ENCODE measurements at regions not wholly inside any gene's neighbourhood (a gene's known extent, or its start where the extent isn't known, plus 50 kb on each side); places are given as distances from the start of the nearest gene placed in this dataset.

- no peak for DNase-seq
These were observed 496.9 kb upstream of the SUCLG2 start for GRCh38 chr3:68151359-68151758.

GRCh38 chr3:68148447-68148846 lies 494.0 kb upstream of the SUCLG2 start:
- DNase-seq = no peak

GRCh38 chr3:68142441-68142840 lies 488.0 kb upstream of the SUCLG2 start:
- DNase-seq = no peak

GRCh38 chr3:68139897-68140296 lies 485.5 kb upstream of the SUCLG2 start:
- DNase-seq = no peak

DNA sequence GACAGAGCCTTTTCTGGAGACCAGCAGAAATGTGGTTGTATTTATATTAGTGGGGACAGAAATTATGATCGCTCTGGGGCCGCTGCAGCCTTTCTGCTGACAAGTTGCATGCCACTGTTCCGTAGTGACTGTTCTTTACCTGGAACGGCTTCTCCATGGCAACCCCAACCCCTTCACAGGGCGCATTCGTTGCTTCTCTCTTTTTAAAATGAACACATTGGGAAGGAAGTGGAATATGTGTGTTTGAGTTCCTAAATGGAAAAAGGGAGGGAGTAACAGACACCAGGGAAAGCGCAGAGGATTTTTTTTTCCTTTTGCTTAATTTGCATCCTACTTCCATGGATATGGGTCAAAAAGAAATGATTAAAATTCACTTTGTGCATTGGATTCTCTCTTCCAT lies 482.0 kb upstream of the SUCLG2 start:
- no peak for DNase-seq

- no peak for DNase-seq
These were observed 480.7 kb upstream of the SUCLG2 start for GRCh38 chr3:68135067-68135466.

GRCh38 chr3:68129065-68129464 lies 474.7 kb upstream of the SUCLG2 start:
- DNase-seq = no peak

DNA sequence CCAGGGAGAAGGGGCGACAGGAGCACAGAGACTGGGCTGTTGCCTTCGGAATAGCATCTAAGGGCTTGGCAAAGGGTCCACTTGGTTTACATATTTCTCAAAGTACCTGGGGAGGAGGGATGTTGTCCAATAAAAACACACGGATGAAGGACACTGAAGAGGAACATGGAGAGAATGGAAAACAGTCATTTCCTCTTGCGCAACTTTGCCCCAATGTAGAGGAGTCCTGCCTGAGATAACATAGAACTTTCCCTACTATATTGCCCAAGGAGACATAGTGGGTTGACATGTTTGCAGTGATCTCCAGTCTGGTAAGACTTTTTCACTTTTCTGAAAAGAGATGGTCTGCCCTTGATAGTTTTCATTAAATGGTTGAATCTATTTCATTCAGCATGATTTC lies 468.8 kb upstream of the SUCLG2 start:
- no peak for DNase-seq

GRCh38 chr3:68121287-68121686 lies 466.9 kb upstream of the SUCLG2 start:
- DNase-seq = no peak

- no peak for DNase-seq
These were observed 462.2 kb upstream of the SUCLG2 start for GRCh38 chr3:68116580-68116979.

- DNase-seq = no peak
These were observed 449.4 kb upstream of the SUCLG2 start for GRCh38 chr3:68103811-68104210.

DNA sequence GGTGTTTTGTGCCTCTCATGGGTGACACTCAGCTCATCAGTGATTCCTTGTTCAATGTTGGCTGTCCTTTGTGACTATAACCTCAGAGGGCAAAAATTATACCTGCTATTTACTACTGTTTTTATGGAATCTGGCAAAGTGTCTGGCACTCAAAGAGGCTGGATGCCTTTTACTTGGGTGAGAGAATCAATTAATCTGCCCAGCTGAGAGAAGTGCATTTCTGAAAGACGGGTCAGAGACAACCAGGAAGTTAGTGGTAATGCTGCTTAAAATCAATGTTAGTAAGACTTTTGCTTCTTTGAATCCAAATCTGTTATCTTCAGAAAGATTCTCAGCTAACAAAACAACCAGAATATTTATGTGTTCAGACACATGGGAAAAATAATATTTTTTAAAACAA lies 436.2 kb upstream of the SUCLG2 start:
- DNase-seq = no peak

DNA sequence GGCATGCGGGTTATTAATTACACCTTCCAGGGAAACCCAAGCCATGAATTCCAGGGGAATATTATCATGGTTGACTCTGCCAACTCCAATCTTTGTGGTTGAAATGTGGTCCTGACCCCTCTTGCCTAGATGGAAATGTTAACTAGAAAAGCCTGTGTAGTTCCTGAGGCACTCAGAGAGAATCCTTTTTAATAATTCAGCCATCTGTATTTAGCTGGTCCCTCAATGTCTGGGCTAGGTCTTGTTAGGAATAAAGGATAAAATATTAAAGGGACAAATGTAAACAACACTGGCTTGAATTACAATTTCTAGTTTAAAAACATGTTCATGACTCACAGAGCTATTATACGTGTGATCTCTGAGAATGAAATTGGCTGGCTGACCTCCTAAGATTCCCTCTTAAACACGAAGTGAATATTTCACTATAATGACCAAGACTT lies 435.2 kb upstream of the SUCLG2 start:
- no peak for DNase-seq

DNA sequence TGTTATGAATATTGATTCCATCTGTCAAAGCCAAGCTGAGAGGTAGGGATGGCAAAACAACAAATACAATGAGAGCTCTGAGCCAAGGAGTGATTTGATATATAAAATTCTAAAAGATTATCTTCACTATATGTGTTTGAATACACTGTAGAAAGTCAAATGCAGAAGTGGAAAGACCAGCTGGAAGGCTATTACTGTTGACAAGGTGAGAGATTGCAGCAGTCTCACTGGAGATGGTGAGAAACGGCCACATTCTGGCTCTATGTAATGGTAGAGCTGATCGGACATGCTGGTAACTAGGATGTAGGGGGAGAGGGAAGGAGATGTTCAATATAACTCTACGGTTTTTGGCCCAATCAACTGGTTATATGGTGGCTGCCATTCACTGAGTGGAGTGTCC lies 434.2 kb upstream of the SUCLG2 start:
- DNase-seq = no peak

GRCh38 chr3:68088216-68088615 lies 433.8 kb upstream of the SUCLG2 start:
- no peak for DNase-seq

DNA sequence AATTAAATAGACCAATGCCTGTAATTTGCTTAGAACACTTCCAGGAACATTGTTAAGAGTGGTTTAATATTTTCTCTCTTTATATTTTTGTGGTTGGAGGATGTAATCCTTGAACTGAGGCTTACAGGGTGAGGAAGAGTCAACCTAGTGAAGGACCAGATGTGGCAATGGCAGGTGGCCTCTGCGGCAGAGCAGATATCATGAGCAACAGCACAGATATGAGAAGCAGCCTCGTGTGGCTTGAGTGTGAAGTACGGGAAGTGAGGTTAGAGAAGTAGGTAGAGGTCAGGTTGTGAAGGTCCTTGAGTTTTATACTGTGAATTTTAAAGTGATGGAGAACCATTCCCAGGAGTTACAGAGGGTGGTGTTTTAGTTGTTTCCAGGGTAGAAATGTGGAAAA lies 417.6 kb upstream of the SUCLG2 start:
- no peak for DNase-seq

GRCh38 chr3:68070186-68070585 lies 415.8 kb upstream of the SUCLG2 start:
- no peak for DNase-seq

DNA sequence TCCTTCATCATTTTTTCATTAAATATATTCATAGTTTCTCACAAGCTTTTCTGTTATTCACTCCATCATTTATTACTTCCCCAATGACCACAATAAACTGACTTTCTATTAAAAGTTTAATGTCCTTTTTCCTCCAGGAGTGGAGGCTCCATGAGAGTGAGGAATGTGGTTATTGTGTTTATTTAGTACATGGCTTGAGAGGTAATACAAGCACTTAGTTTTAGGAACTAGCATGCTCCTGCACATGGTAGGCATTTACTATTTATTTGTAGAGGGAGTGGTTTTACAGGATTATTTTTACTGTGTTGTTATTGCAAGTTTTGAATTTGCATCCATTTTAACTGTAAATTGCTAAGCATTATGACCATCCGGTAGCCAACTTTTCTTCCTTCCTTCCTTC lies 412.9 kb upstream of the SUCLG2 start:
- DNase-seq = no peak

DNA sequence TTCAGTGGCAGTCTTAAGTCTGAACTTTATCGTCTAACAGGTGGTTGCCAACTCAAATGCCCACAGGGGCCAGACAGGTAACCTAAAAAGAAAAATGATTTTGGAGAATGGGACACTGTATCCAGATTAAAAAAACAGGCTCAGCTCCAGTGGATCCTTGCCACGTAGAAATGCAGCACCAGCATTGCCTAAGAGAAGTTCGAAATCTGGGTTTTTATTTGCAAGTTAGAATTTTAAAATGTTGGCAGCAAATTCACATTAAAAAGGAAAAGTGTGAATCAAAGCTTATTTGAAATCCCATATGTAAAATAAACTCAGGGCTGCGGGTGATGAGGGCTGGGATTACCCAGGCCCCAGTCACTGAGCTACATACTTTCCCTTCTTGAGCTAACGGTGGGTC lies 408.5 kb upstream of the SUCLG2 start:
- DNase-seq = no peak

DNA sequence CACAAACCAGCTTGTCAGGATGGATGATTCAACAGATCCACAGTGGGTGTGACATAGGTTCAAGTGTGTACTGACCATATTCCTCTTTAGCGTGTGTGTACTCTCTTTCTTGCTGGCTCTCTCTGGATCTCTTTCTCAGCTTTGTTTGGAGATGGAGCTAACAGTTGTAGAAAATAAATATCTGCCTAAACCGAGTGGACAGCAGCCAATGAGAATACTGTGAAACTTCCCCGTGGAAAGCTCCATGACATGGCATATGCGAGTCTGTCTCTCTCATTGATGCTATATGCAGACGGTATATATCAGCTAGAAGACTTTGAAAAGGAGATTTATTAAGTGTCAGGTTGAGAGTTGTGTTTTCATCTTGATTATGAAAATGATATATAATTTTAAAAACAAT lies 406.5 kb upstream of the SUCLG2 start:
- DNase-seq = no peak

- DNase-seq = no peak
These were observed 405.8 kb upstream of the SUCLG2 start for GRCh38 chr3:68060191-68060590.

DNA sequence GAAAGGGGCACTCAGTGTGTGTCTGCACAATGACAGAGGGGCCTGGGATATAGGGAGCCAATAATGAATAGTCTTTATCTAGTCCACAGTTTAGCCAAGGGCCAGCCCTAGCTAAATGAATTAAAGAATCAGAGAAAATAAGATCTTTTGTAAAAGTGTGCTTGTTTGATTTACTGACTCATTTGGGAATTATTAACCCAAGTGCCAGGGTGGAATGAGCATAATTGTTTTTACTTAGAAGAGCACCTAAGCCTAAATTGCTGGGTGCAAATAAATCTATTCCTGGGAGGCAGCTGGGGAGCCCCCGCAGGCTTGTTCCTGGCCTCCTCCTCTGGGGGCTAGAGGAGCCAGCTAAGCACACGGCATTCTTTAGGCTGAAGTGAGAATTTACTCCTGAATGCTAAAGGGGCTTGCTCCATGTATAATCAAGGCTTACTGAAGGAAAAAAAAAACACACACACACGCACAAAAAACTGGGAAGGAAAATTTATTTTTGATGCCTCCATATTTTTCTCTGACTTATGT lies 405.3 kb upstream of the SUCLG2 start:
- no peak for DNase-seq

- DNase-seq = no peak
These were observed 403.4 kb upstream of the SUCLG2 start for GRCh38 chr3:68057637-68058320.

GRCh38 chr3:68056556-68056955 lies 402.1 kb upstream of the SUCLG2 start:
- DNase-seq = no peak

GRCh38 chr3:68055215-68055614 lies 400.8 kb upstream of the SUCLG2 start:
- DNase-seq = no peak
